Stomach (tissue), 8 donors: ENCODE measurements at regions not wholly inside any gene's neighbourhood (a gene's known extent, or its start where the extent isn't known, plus 50 kb on each side); places are given as distances from the start of the nearest gene placed in this dataset.
"Not testable (repeated sequence)": the region's sequence is repeated elsewhere in the genome, so short reads cannot be mapped to it uniquely, and the experiment has no call there.

Experiments
- DNase-seq, 2 donors: peaks; one replicate each; pipeline versions ENCODE4 v3.0.0 to v3.0.0-alpha.2; 2013 to 2019
- H3K27ac ChIP-seq, 5 donors: fragments of 200-600 bp in 4 of 5; sonication (generic) in 4 of 5; one replicate each; pipeline ENCODE4 v1.5.1; 2013 to 2019; ENCODE audit warnings: mild to moderate bottlenecking in 1 of 5, moderate library complexity in 1 of 5
- H3K27me3 ChIP-seq, 3 donors: fragments of 200-600 bp; sonication (generic); one replicate each; pipeline ENCODE4 v1.5.1; 2017 to 2019; ENCODE audit warnings: mixed run types in 1 of 3
- H3K36me3 ChIP-seq, 4 donors: fragments of 200-600 bp; sonication (generic); 1 replicate in 3 of 4; 2 replicates in 1 of 4; pipeline ENCODE4 v1.5.1; 2016 to 2019
- H3K4me1 ChIP-seq, 4 donors: fragments of 200-600 bp; sonication (generic); one replicate each; pipeline ENCODE4 v1.5.1; 2016 to 2019
- H3K4me3 ChIP-seq, 4 donors: fragments of 200-600 bp; sonication (generic) in 3 of 4; one replicate each; pipeline ENCODE4 v1.5.1; 2016 to 2019; ENCODE audit warnings: mild to moderate bottlenecking in 1 of 4
- H3K9me3 ChIP-seq, 4 donors: fragments of 200-600 bp; sonication (generic); one replicate each; pipeline ENCODE4 v1.5.1; 2016 to 2019
- EP300 ChIP-seq: sonication (generic); formaldehyde crosslinking; IDR thresholded peaks from one replicate; pipeline ENCODE4 v1.6.1; 2017; ENCODE audit warnings: antibody characterized with exemption
- POLR2A ChIP-seq, 4 donors: fragments of 450-650 bp; IDR thresholded peaks; one replicate each; pipeline ENCODE4 v1.6.1; 2016; ENCODE audit warnings: antibody characterized with exemption in 4 of 4, control low read depth in 2 of 4, mild to moderate bottlenecking in 1 of 4, moderate library complexity in 1 of 4
- POLR2AphosphoS5 ChIP-seq, 3 donors: sonication (generic); formaldehyde crosslinking; IDR thresholded peaks; one replicate each; pipeline ENCODE4 v1.6.1; 2016; ENCODE audit warnings: antibody characterized with exemption in 3 of 3
- WGBS, 5 donors: extraction: QIAGEN DNeasy Blood & Tissue Kit in 3 of 5; methylation state at CpG; one replicate each; pipeline versions ENCODE4 v1.1.5 to v1.1.7; 2013 to 2018; 5-methylcytosine and 5-hydroxymethylcytosine counted together
- intact Hi-C: fragments of 100-400 bp; cut with DNase I; formaldehyde crosslinking; loops from one replicate; pipeline ENCODE4 v1.15.1; 2023; ENCODE audit warnings: low total_unique reads
- TF ChIP-seq, protein P1 (sequence below), 7 experiments: fragments of 450-650 bp in 4 of 7; fragments of 200-600 bp in 3 of 7; sonication (generic) in 3 of 7; IDR thresholded peaks; one replicate each; pipeline ENCODE4 v1.5.1; 2016 to 2019; ENCODE audit warnings: antibody characterized with exemption in 7 of 7, control low read depth in 2 of 7, mild to moderate bottlenecking in 1 of 7
- donor health status: healthy with polysubstance abuse.
- donor health status: Bipolar disorder and iron deficiency.
- donor health status: healthy.

DNA sequence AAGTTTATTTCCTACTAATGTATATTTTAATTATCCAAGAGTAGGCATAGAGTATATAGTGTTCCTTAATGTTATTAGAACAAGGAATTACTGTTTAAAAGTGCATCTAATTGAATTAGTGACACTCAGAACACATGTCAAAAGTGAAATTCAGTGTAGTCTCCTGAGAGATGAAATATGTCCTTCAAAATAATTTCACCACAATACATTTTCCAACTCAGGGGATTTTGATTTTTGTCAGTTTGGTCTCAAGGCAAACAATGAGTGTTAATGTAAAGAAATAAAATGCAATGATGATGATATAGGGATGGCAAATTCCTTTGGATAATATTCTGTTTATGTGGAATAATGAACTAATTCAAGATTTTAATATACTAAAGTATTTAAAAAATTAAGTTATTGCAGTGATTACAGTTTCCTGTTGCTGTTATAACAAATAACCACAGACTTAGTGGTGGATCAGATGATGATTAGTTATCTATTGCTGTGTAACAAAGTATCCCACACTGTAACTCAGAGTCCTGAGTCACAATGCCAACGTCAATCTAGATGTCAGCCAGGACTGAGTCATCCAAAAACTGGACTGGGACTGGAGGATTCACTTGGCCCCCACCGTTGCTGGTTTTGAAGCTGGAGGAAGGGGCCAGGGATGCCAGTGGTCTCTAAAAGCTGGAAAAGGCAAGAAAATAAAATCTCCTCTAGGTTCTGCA is 148.0 kb upstream of the SLC7A11 start:
- intact Hi-C loops = no loop called here

DNA sequence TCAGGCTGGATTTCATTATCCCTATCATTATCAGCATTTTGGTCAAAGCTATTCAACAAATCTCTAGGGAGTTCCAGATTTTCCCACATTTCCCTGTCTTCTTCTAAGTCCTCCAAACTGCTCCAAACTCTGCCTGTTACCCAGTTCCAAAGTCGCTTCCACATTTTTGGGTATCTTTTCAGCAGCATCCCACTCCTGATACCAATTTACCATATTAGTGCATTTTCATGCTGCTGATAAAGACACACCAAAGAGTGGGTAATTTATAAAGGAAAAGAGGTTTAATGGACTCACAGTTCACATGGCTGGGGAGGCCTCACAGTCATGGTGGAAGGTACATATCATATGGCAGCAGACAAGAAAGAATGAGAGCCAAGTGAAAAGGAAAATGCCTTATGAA is 132.8 kb upstream of the SLC7A11 start:
- intact Hi-C loops = no loop called here
- H3K36me3 ChIP-seq = no peaks in the 10 kb centered on the region
- peaks cover 0 to 31% (median 20%) of the 10 kb centered on the region in 4 donors for H3K9me3 ChIP-seq
- 2 to 100% (median 91%) methylated on average over 1 of the region's 1 CpG for WGBS, 5 donors
- no peaks in the 10 kb centered on the region for H3K4me1 ChIP-seq
- H3K4me3 ChIP-seq = no peak overlapping the region
- no peak overlapping the region for H3K27ac ChIP-seq
- TF ChIP-seq, protein P1, sequence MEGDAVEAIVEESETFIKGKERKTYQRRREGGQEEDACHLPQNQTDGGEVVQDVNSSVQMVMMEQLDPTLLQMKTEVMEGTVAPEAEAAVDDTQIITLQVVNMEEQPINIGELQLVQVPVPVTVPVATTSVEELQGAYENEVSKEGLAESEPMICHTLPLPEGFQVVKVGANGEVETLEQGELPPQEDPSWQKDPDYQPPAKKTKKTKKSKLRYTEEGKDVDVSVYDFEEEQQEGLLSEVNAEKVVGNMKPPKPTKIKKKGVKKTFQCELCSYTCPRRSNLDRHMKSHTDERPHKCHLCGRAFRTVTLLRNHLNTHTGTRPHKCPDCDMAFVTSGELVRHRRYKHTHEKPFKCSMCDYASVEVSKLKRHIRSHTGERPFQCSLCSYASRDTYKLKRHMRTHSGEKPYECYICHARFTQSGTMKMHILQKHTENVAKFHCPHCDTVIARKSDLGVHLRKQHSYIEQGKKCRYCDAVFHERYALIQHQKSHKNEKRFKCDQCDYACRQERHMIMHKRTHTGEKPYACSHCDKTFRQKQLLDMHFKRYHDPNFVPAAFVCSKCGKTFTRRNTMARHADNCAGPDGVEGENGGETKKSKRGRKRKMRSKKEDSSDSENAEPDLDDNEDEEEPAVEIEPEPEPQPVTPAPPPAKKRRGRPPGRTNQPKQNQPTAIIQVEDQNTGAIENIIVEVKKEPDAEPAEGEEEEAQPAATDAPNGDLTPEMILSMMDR (IDR thresholded peaks at IDR 0.05) = no peak
- TF ChIP-seq POLR2AphosphoS5 (IDR thresholded peaks at IDR 0.05) (no peak), POLR2A (IDR thresholded peaks at IDR 0.05) (no peak), EP300 (no peak)
- no peak for DNase-seq
- no peaks in the 10 kb centered on the region for H3K27me3 ChIP-seq

More for the DNA sequence above, 148.0 kb upstream of the SLC7A11 start:
- H3K36me3 ChIP-seq = no peaks in the 10 kb centered on the region
- no peaks in the 10 kb centered on the region for H3K4me1 ChIP-seq
- H3K4me3 ChIP-seq = no peak overlapping the region
- no peaks in the 10 kb centered on the region for H3K9me3 ChIP-seq
- TF ChIP-seq, protein P1 (IDR thresholded peaks at IDR 0.05) = no peak
- TF ChIP-seq POLR2A (IDR thresholded peaks at IDR 0.05) (no peak), EP300 (no peak), POLR2AphosphoS5 (IDR thresholded peaks at IDR 0.05) (no peak)
- 39 to 60% (median 44%) methylated on average over 2 of the region's 2 CpGs for WGBS, 5 donors
- H3K27me3 ChIP-seq = no peaks in the 10 kb centered on the region
- no peak for DNase-seq
- no peak overlapping the region for H3K27ac ChIP-seq

DNA sequence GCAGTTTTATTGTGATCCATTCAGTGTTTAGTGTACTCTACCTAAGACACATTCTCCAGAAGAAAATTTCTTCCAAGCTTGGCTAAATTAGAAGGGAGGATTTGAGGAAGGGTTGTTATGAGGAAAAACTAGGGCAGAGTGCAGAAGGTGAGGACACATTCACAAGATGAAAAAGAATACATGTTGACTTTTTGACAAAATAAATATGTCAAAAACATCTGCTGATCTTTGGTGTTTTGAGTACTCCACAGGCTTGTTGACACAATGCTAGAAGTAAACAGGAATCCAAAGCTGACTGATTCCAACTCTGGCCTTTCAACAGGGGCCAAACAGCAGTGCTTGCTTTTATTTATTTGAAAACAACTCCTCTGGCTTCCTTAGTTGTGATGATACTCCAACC is 125.8 kb upstream of the SLC7A11 start:
- Histone ChIP-seq H3K4me3 (no peak overlapping the region), H3K27me3 (no peaks in the 10 kb centered on the region), H3K9me3 (no peaks in the 10 kb centered on the region), H3K4me1 (no peaks in the 10 kb centered on the region), H3K27ac (no peak overlapping the region), H3K36me3 (no peaks in the 10 kb centered on the region)
- no peak for DNase-seq
- intact Hi-C loops = no loop called here
- TF ChIP-seq, protein P1 (IDR thresholded peaks at IDR 0.05) = no peak
- TF ChIP-seq POLR2AphosphoS5 (IDR thresholded peaks at IDR 0.05) (no peak), EP300 (no peak), POLR2A (IDR thresholded peaks at IDR 0.05) (no peak)

DNA sequence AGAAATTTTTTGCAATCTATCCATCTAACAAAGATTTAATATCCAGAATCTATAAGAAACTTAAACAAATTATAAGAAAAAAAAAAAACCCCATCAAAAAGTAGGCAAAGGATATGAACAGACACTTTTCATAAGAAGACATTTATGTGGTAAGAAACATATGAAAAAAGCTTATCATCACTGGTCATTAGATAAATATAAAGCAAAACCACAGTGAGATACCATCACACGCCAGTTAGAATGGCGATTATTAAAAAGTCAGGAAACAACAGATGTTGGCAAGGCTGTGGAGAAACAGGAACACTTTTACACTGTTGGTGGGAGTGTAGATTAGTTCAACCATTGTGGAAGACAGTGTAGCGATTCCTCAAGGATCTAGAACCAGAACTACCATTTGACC is 110.3 kb upstream of the SLC7A11 start:
- WGBS, 5 donors = 64 to 87% (median 71%) methylated on average over 3 of the region's 3 CpGs
- H3K27ac ChIP-seq, DNase-seq, intact Hi-C loops, H3K4me1 ChIP-seq, H3K27me3 ChIP-seq, H3K36me3 ChIP-seq, H3K4me3 ChIP-seq: not testable (repeated sequence)
- H3K9me3 ChIP-seq = peaks cover 0 to 19% (median 15%) of the 10 kb centered on the region in 4 donors

DNA sequence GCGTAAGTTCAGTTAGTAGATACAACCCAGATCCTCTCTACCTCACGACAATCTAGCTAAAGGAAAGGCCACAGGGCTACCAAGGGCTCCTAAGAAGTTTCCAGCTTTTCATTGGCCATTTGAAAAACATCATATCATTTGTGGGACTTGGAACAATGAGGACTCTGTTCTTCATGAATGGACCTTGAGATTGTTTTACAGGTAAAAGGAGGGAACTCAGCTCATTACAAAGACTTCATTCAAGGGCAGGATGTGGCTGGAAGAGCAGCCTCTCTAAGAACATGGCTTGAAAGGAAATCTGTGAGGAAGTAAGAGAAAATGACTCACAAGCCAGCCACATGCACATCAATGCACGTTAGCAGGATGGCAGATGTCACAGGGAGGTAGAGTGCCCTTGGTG is 105.9 kb upstream of the SLC7A11 start:
- Histone ChIP-seq H3K27me3 (no peaks in the 10 kb centered on the region), H3K4me1 (no peaks in the 10 kb centered on the region), H3K9me3 (peaks cover 0 to 8% (median 0%) of the 10 kb centered on the region in 4 donors), H3K36me3 (no peaks in the 10 kb centered on the region), H3K27ac (no peak overlapping the region), H3K4me3 (no peak overlapping the region)
- intact Hi-C loops = no loop called here
- TF ChIP-seq POLR2AphosphoS5 (IDR thresholded peaks at IDR 0.05) (no peak), EP300 (no peak)
- DNase-seq = peak in 1 of 2 donors; percentile 35
- WGBS, 5 donors = 17 to 66% (median 30%) methylated on average over 3 of the region's 3 CpGs
